Body of pancreas (tissue), 4 donors: ENCODE measurements at regions not wholly inside any gene's neighbourhood (a gene's known extent, or its start where the extent isn't known, plus 50 kb on each side); places are given as distances from the start of the nearest gene placed in this dataset.

ENCODE experiments used
- ATAC-seq: fragments of 150-250 bp; one replicate; pipeline ENCODE4 v1.9.1; 2016
- DNase-seq, 4 donors: peaks; one replicate each; pipeline ENCODE4 v3.0.0-alpha.2; 2019
- H3K27ac ChIP-seq, 4 donors: fragments of 200-600 bp; sonication (generic); 1 replicate in 3 of 4; 2 replicates in 1 of 4; pipeline versions ENCODE4 v1.5.1 to v1.6.1; 2016 to 2019; ENCODE audit warnings: mild to moderate bottlenecking in 1 of 4, mixed read lengths in 1 of 4, moderate library complexity in 1 of 4
- H3K27me3 ChIP-seq, 2 donors: fragments of 200-600 bp; sonication (generic); one replicate each; pipeline ENCODE4 v1.6.0; 2016; ENCODE audit warnings: mild to moderate bottlenecking in 1 of 2
- H3K36me3 ChIP-seq, 2 donors: fragments of 200-600 bp; sonication (generic); replicated peaks in 1 of 2; 2 replicates each; pipeline ENCODE4 v1.5.1; 2016; ENCODE audit warnings: low read depth in 2 of 2; ENCODE audit not compliant: insufficient read depth in 1 of 2
- H3K4me1 ChIP-seq: fragments of 200-600 bp; sonication (generic); one replicate; pipeline ENCODE4 v1.6.0; 2016
- H3K4me3 ChIP-seq, 2 donors: fragments of 200-600 bp; sonication (generic); 1 replicate in 1 of 2; 2 replicates in 1 of 2; pipeline ENCODE4 v1.5.1; 2016 to 2019
- H3K9me3 ChIP-seq, 3 donors: fragments of 200-600 bp; sonication (generic); 1 replicate in 2 of 3; 2 replicates in 1 of 3; pipeline ENCODE4 v1.5.1; 2016
- POLR2A ChIP-seq, 3 donors: fragments of 450-650 bp; IDR thresholded peaks; one replicate each; pipeline ENCODE4 v1.6.1; 2016; ENCODE audit warnings: antibody characterized with exemption in 3 of 3, mild to moderate bottlenecking in 2 of 3
- WGBS, 2 donors: methylation state at CpG; one replicate each; pipeline ENCODE4 v1.1.5; 2017; 5-methylcytosine and 5-hydroxymethylcytosine counted together
- intact Hi-C: fragments of 100-400 bp; cut with DNase I; formaldehyde crosslinking; loops from one replicate; pipeline ENCODE4 v1.15.1; 2023
- TF ChIP-seq, protein P1 (sequence below), 7 experiments: fragments of 450-650 bp in 4 of 7; fragments of 200-600 bp in 3 of 7; sonication (generic) in 3 of 7; IDR thresholded peaks; one replicate each; pipeline ENCODE4 v1.5.1; 2016 to 2019; ENCODE audit warnings: antibody characterized with exemption in 7 of 7

DNA sequence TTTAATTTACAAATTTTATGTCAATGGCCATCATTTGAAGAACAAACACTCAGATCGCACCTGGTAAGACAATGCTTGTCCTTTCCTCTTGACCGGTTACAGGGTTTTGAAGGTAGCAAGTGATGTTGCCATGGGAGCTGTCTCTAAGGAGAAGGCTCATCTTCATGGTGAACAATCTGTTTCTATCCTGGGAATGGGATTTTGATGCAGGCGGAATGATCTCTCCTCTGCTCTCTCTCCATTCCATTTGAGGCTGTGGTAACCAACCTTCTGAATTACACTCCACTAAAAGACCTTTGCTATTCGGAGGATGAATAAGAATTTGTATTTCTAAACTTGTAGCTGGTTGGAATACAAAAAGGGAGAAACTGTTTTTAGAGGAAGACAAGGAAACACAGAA, 57.9 kb upstream of the SLC5A9 start:
- no peaks in the 10 kb centered on the region for H3K9me3 ChIP-seq
- no peaks in the 10 kb centered on the region for H3K4me1 ChIP-seq
- H3K27ac ChIP-seq = no peak overlapping the region
- DNase-seq (no peak), ATAC-seq (no peak)
- H3K27me3 ChIP-seq = no peaks in the 10 kb centered on the region
- WGBS, 2 donors = 74 to 84% methylated on average over 4 of the region's 4 CpGs
- TF ChIP-seq, protein P1, sequence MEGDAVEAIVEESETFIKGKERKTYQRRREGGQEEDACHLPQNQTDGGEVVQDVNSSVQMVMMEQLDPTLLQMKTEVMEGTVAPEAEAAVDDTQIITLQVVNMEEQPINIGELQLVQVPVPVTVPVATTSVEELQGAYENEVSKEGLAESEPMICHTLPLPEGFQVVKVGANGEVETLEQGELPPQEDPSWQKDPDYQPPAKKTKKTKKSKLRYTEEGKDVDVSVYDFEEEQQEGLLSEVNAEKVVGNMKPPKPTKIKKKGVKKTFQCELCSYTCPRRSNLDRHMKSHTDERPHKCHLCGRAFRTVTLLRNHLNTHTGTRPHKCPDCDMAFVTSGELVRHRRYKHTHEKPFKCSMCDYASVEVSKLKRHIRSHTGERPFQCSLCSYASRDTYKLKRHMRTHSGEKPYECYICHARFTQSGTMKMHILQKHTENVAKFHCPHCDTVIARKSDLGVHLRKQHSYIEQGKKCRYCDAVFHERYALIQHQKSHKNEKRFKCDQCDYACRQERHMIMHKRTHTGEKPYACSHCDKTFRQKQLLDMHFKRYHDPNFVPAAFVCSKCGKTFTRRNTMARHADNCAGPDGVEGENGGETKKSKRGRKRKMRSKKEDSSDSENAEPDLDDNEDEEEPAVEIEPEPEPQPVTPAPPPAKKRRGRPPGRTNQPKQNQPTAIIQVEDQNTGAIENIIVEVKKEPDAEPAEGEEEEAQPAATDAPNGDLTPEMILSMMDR (IDR thresholded peaks at IDR 0.05) = no peak
- TF ChIP-seq POLR2A (IDR thresholded peaks at IDR 0.05) = no peak
- no peaks in the 10 kb centered on the region for H3K36me3 ChIP-seq
- H3K4me3 ChIP-seq = no peak overlapping the region
- intact Hi-C loops = no loop called here

DNA sequence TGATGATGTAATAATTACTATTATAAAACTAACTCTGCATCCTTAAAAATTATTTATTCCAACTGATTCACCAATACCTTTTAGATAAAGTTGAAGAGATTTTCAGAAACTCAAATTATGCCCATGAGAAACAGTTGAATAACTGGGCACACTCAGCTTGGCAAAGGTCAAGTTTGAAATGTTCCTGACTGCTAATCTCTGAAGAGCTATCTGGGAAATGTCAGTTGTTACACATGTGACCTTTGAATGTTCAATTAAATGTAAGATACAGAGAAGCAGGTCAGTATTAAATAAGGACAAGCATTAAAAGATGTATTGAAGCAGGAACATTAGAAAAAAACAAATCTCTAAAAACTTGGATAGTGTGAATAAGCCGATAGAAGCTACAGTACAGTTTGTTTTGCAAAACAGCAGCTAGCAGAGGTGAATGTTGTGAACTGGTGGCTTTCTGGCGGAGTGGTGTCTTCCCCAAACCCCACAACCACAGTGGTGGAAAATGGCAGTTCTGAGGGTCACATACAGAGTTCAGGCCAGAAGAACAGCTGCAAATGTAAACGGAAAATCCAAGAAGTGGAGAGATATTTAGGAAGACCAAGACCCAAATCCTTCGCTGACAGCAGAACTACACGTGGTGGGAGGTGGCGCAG, 61.9 kb upstream of the SLC5A9 start:
- WGBS, 2 donors = 53 to 59% methylated on average over 6 of the region's 6 CpGs
- ATAC-seq (no peak), DNase-seq (no peak)
- Histone ChIP-seq H3K27me3 (no peaks in the 10 kb centered on the region), H3K4me3 (no peak overlapping the region), H3K27ac (no peak overlapping the region), H3K4me1 (no peaks in the 10 kb centered on the region), H3K9me3 (no peaks in the 10 kb centered on the region), H3K36me3 (no peaks in the 10 kb centered on the region)
- intact Hi-C loops = no loop called here
- TF ChIP-seq, protein P1 (IDR thresholded peaks at IDR 0.05) = no peak
- TF ChIP-seq POLR2A (IDR thresholded peaks at IDR 0.05) = no peak

DNA sequence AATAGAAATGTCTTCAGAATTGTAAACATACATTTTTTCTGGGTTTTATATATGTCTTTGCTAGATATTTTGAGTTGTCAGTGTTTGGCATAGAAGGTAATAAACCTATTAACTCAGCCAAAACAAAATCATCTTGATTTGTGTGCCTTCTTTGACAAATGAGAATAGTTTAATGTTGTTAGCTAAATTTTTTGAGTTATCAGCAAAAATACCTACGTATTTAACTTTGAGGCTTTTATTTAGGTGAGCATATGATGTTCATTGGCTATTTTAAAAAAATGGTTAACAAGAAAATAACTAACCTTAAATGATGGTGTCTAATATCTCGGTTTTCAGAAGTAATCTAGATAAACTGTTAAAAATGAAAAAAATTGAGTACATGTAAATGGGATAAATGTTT, 83.2 kb upstream of the SLC5A9 start:
- no peak overlapping the region for H3K4me3 ChIP-seq
- 61 to 69% methylated on average over 2 of the region's 2 CpGs for WGBS, 2 donors
- no peaks in the 10 kb centered on the region for H3K9me3 ChIP-seq
- intact Hi-C loops = no loop called here
- TF ChIP-seq, protein P1 (IDR thresholded peaks at IDR 0.05) = no peak
- TF ChIP-seq POLR2A (IDR thresholded peaks at IDR 0.05) = no peak
- no peaks in the 10 kb centered on the region for H3K4me1 ChIP-seq
- DNase-seq (no peak), ATAC-seq (no peak)
- H3K27me3 ChIP-seq = no peaks in the 10 kb centered on the region
- no peaks in the 10 kb centered on the region for H3K36me3 ChIP-seq
- no peak overlapping the region for H3K27ac ChIP-seq

DNA sequence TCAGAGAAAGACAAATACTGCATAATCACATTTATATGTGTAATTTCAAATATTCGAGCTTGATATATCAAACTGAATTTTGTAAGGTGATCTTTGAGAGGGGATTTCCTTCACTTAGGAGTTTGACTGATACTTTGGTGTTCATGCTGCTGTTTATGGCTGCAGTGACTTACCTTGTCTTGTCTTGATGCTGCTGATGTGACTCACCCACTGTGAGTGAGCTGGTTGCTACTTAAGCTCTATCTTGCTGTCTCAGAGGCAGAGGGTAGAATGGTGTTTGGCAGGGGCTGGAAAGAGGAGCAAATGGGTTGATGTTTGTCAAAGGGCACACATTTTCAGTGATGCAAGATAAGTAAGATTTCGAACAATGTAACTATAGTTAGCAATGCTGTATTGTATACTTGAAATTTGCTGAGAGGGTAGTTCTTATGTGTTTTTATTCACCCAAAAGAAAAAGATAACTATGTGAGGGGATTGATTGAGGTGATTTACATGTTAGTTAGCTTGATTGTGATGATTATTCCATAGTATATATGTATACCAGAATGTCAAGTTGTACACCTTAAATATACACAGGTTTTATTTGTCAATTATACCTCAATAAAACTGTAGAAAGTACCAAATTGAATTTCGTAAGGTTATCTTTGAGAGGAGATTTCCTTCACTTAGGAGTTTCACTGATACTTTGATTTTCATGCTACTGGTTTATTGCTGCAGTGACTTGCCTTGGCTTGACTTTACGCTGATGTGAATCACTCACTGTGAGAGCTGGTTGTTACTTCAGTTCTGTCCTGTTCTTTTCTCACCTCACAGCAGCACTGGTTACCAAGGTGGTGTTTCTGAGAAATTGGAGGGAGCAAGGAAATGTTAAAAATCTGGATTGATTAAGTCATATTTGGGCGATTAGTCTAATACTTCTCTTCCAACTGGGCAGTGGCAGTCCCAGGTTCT, 94.5 kb upstream of the SLC5A9 start:
- no peak overlapping the region for H3K4me3 ChIP-seq
- TF ChIP-seq, protein P1 (IDR thresholded peaks at IDR 0.05) = no peak
- TF ChIP-seq POLR2A (IDR thresholded peaks at IDR 0.05) = no peak
- H3K27ac ChIP-seq = no peak overlapping the region
- H3K36me3 ChIP-seq = no peaks in the 10 kb centered on the region
- no peaks in the 10 kb centered on the region for H3K9me3 ChIP-seq
- intact Hi-C loops = no loop called here
- no peaks in the 10 kb centered on the region for H3K4me1 ChIP-seq
- DNase-seq (no peak), ATAC-seq (no peak)
- no peaks in the 10 kb centered on the region for H3K27me3 ChIP-seq
- 57 to 63% methylated on average over 5 of the region's 5 CpGs for WGBS, 2 donors
